ENCODE measurements at regions not wholly inside any gene's neighbourhood (a gene's known extent, or its start where the extent isn't known, plus 50 kb on each side); places are given as distances from the start of the nearest gene placed in this dataset.

- Histone ChIP-seq H3K4me3 (ENCODE audit: low read length) (no peak overlapping the region), H3K9ac (ENCODE audit: low read depth, low read length) (no peak overlapping the region), H3K4me2 (ENCODE audit: low read length) (no peak overlapping the region), H3K27me3 (ENCODE audit: control insufficient read depth, insufficient read depth, low read length) (peaks cover 69% of the 10 kb centered on the region), H3K4me1 (ENCODE audit: control insufficient read depth, insufficient read depth, low read length) (no peaks in the 10 kb centered on the region), H3K9me3 (replicated peaks; ENCODE audit: low read length) (no peaks in the 10 kb centered on the region), H3K36me3 (ENCODE audit: insufficient read depth, low read length) (no peaks in the 10 kb centered on the region)
Measured at GRCh38 chr2:10987439-10987838, 75.7 kb downstream of the KCNF1 start.

- no peak overlapping the region for H3K9ac ChIP-seq (ENCODE audit: low read depth, low read length)
- H3K27me3 ChIP-seq (ENCODE audit: control insufficient read depth, insufficient read depth, low read length) = peaks cover 71% of the 10 kb centered on the region
- H3K9me3 ChIP-seq (replicated peaks; ENCODE audit: low read length) = no peaks in the 10 kb centered on the region
- no peak overlapping the region for H3K4me3 ChIP-seq (ENCODE audit: low read length)
- H3K4me1 ChIP-seq (ENCODE audit: control insufficient read depth, insufficient read depth, low read length) = no peaks in the 10 kb centered on the region
- H3K36me3 ChIP-seq (ENCODE audit: insufficient read depth, low read length) = no peaks in the 10 kb centered on the region
- H3K4me2 ChIP-seq (ENCODE audit: low read length) = no peak overlapping the region
Measured at GRCh38 chr2:10987861-10988260, 76.1 kb downstream of the KCNF1 start.

GRCh38 chr2:10989151-10989550, 77.4 kb downstream of the KCNF1 start:
- no peak overlapping the region for H3K4me2 ChIP-seq (ENCODE audit: low read length)
- no peaks in the 10 kb centered on the region for H3K9me3 ChIP-seq (replicated peaks; ENCODE audit: low read length)
- H3K4me1 ChIP-seq (ENCODE audit: control insufficient read depth, insufficient read depth, low read length) = no peaks in the 10 kb centered on the region
- peaks cover 65% of the 10 kb centered on the region for H3K27me3 ChIP-seq (ENCODE audit: control insufficient read depth, insufficient read depth, low read length)
- no peaks in the 10 kb centered on the region for H3K36me3 ChIP-seq (ENCODE audit: insufficient read depth, low read length)
- H3K9ac ChIP-seq (ENCODE audit: low read depth, low read length) = no peak overlapping the region
- H3K4me3 ChIP-seq (ENCODE audit: low read length) = no peak overlapping the region

GRCh38 chr2:10989782-10990181, 78.0 kb downstream of the KCNF1 start:
- H3K4me2 ChIP-seq (ENCODE audit: low read length) = no peak overlapping the region
- no peaks in the 10 kb centered on the region for H3K4me1 ChIP-seq (ENCODE audit: control insufficient read depth, insufficient read depth, low read length)
- H3K9ac ChIP-seq (ENCODE audit: low read depth, low read length) = no peak overlapping the region
- H3K9me3 ChIP-seq (replicated peaks; ENCODE audit: low read length) = no peaks in the 10 kb centered on the region
- no peak overlapping the region for H3K4me3 ChIP-seq (ENCODE audit: low read length)
- no peaks in the 10 kb centered on the region for H3K36me3 ChIP-seq (ENCODE audit: insufficient read depth, low read length)
- H3K27me3 ChIP-seq (ENCODE audit: control insufficient read depth, insufficient read depth, low read length) = peaks cover 59% of the 10 kb centered on the region

- H3K36me3 ChIP-seq (ENCODE audit: insufficient read depth, low read length) = no peaks in the 10 kb centered on the region
- no peaks in the 10 kb centered on the region for H3K4me1 ChIP-seq (ENCODE audit: control insufficient read depth, insufficient read depth, low read length)
- peaks cover 61% of the 10 kb centered on the region for H3K27me3 ChIP-seq (ENCODE audit: control insufficient read depth, insufficient read depth, low read length)
- H3K4me2 ChIP-seq (ENCODE audit: low read length) = no peak overlapping the region
- H3K9me3 ChIP-seq (replicated peaks; ENCODE audit: low read length) = no peaks in the 10 kb centered on the region
- H3K4me3 ChIP-seq (ENCODE audit: low read length) = no peak overlapping the region
- H3K9ac ChIP-seq (ENCODE audit: low read depth, low read length) = no peak overlapping the region
Measured at GRCh38 chr2:10990561-10991111, 78.9 kb downstream of the KCNF1 start.

- Histone ChIP-seq H3K27me3 (ENCODE audit: control insufficient read depth, insufficient read depth, low read length) (peaks cover 55% of the 10 kb centered on the region), H3K4me2 (ENCODE audit: low read length) (no peak overlapping the region), H3K4me1 (ENCODE audit: control insufficient read depth, insufficient read depth, low read length) (no peaks in the 10 kb centered on the region), H3K36me3 (ENCODE audit: insufficient read depth, low read length) (no peaks in the 10 kb centered on the region), H3K4me3 (ENCODE audit: low read length) (no peak overlapping the region), H3K9me3 (replicated peaks; ENCODE audit: low read length) (no peaks in the 10 kb centered on the region), H3K9ac (ENCODE audit: low read depth, low read length) (no peak overlapping the region)
Measured at GRCh38 chr2:10992023-10992791, 80.5 kb downstream of the KCNF1 start.

GRCh38 chr2:10993001-10993481, 81.3 kb downstream of the KCNF1 start:
- H3K4me1 ChIP-seq (ENCODE audit: control insufficient read depth, insufficient read depth, low read length) = no peaks in the 10 kb centered on the region
- H3K9me3 ChIP-seq (replicated peaks; ENCODE audit: low read length) = no peaks in the 10 kb centered on the region
- H3K27me3 ChIP-seq (ENCODE audit: control insufficient read depth, insufficient read depth, low read length) = peaks cover 55% of the 10 kb centered on the region
- no peak overlapping the region for H3K4me2 ChIP-seq (ENCODE audit: low read length)
- H3K9ac ChIP-seq (ENCODE audit: low read depth, low read length) = no peak overlapping the region
- no peak overlapping the region for H3K4me3 ChIP-seq (ENCODE audit: low read length)
- no peaks in the 10 kb centered on the region for H3K36me3 ChIP-seq (ENCODE audit: insufficient read depth, low read length)

GRCh38 chr2:10995366-10995970, 83.7 kb downstream of the KCNF1 start:
- no peak overlapping the region for H3K4me2 ChIP-seq (ENCODE audit: low read length)
- no peak overlapping the region for H3K4me3 ChIP-seq (ENCODE audit: low read length)
- no peaks in the 10 kb centered on the region for H3K9me3 ChIP-seq (replicated peaks; ENCODE audit: low read length)
- H3K36me3 ChIP-seq (ENCODE audit: insufficient read depth, low read length) = no peaks in the 10 kb centered on the region
- H3K4me1 ChIP-seq (ENCODE audit: control insufficient read depth, insufficient read depth, low read length) = no peaks in the 10 kb centered on the region
- H3K27me3 ChIP-seq (ENCODE audit: control insufficient read depth, insufficient read depth, low read length) = peaks cover 34% of the 10 kb centered on the region
- H3K9ac ChIP-seq (ENCODE audit: low read depth, low read length) = no peak overlapping the region

GRCh38 chr2:11004199-11004598, 92.5 kb downstream of the KCNF1 start:
- Histone ChIP-seq H3K36me3 (ENCODE audit: insufficient read depth, low read length) (no peaks in the 10 kb centered on the region), H3K9me3 (replicated peaks; ENCODE audit: low read length) (no peaks in the 10 kb centered on the region), H3K27me3 (ENCODE audit: control insufficient read depth, insufficient read depth, low read length) (peaks cover 37% of the 10 kb centered on the region), H3K4me2 (ENCODE audit: low read length) (no peak overlapping the region), H3K4me3 (ENCODE audit: low read length) (no peak overlapping the region), H3K4me1 (ENCODE audit: control insufficient read depth, insufficient read depth, low read length) (no peaks in the 10 kb centered on the region), H3K9ac (ENCODE audit: low read depth, low read length) (no peak overlapping the region)

GRCh38 chr2:11005032-11005431, 93.3 kb downstream of the KCNF1 start:
- H3K27me3 ChIP-seq (ENCODE audit: control insufficient read depth, insufficient read depth, low read length) = peaks cover 41% of the 10 kb centered on the region
- no peak overlapping the region for H3K4me3 ChIP-seq (ENCODE audit: low read length)
- H3K4me2 ChIP-seq (ENCODE audit: low read length) = no peak overlapping the region
- no peak overlapping the region for H3K9ac ChIP-seq (ENCODE audit: low read depth, low read length)
- H3K36me3 ChIP-seq (ENCODE audit: insufficient read depth, low read length) = no peaks in the 10 kb centered on the region
- no peaks in the 10 kb centered on the region for H3K9me3 ChIP-seq (replicated peaks; ENCODE audit: low read length)
- no peaks in the 10 kb centered on the region for H3K4me1 ChIP-seq (ENCODE audit: control insufficient read depth, insufficient read depth, low read length)

GRCh38 chr2:11006191-11006590, 94.5 kb downstream of the KCNF1 start:
- no peaks in the 10 kb centered on the region for H3K9me3 ChIP-seq (replicated peaks; ENCODE audit: low read length)
- H3K36me3 ChIP-seq (ENCODE audit: insufficient read depth, low read length) = no peaks in the 10 kb centered on the region
- no peak overlapping the region for H3K9ac ChIP-seq (ENCODE audit: low read depth, low read length)
- H3K4me3 ChIP-seq (ENCODE audit: low read length) = no peak overlapping the region
- H3K4me1 ChIP-seq (ENCODE audit: control insufficient read depth, insufficient read depth, low read length) = no peaks in the 10 kb centered on the region
- H3K27me3 ChIP-seq (ENCODE audit: control insufficient read depth, insufficient read depth, low read length) = peaks cover 42% of the 10 kb centered on the region
- H3K4me2 ChIP-seq (ENCODE audit: low read length) = no peak overlapping the region

Measured in skeletal muscle satellite cell (primary cell).